K562 (cell line): ENCODE measurements at regions not wholly inside any gene's neighbourhood (a gene's known extent, or its start where the extent isn't known, plus 50 kb on each side); places are given as distances from the start of the nearest gene placed in this dataset.

ENCODE experiments used
- ATAC-seq: fragments of 200-7000 bp; cut with Tn5 transposase; 3 replicates; pipeline ENCODE4 v1.9.1; 2020; ENCODE audit warnings: moderate library complexity
- BruUV-seq: library from RNA; stranded (reverse); fragments of 400-500 nt; replicated peaks from 2 replicates; lab custom pipeline; 2021; lab: Mats Ljungman, UMichigan
- CTCF ChIA-PET: fragments of 300-600 bp; formaldehyde crosslinking; extraction: SDS; loops from one replicate; lab custom pipeline; 2021; ENCODE audit warnings: low intra/inter-chr PET ratio; lab: Yijun Ruan, JAX
- POLR2A ChIA-PET: fragments of 300-600, 350-650 bp; sonication (Branson Sonifier 250); formaldehyde crosslinking; extraction: SDS; loops from one replicate; lab custom pipeline; 2021; ENCODE audit warnings: antibody characterized with exemption, inconsistent platforms; lab: Yijun Ruan, JAX
- DNase-seq, 4 experiments: peaks; one replicate each; pipeline versions ENCODE4 v3.0.0 to v3.0.0-alpha.2; 2011 to 2018; ENCODE audit warnings: low spot score in 3 of 4, mixed read lengths in 3 of 4; ENCODE audit errors: extremely low read depth in 1 of 4
- FAIRE-seq: peaks from 2 replicates; lab custom pipeline; 2011; peaks lifted over from hg19 to GRCh38; lab: Jason Lieb, UNC
- H2AFZ ChIP-seq: 2 replicates; pipeline ENCODE4 v1.6.0; 2011; ENCODE audit warnings: low read depth, low read length, control low read depth, inconsistent platforms
- H3K27ac ChIP-seq: fragments of 200-600 bp; 3 replicates; pipeline ENCODE4 v1.8.0; 2011; ENCODE audit warnings: low read depth, mild to moderate bottlenecking, control low read depth, inconsistent platforms, low read length, moderate library complexity, mixed read lengths; ENCODE audit errors: extremely low read depth
- H3K27me3 ChIP-seq, 2 experiments: fragments of 300-600 bp in 1 of 2; 2 replicates in 1 of 2; 3 replicates in 1 of 2; pipeline versions ENCODE4 v1.6.0 to v1.8.0; 2011; ENCODE audit warnings: inconsistent platforms in 2 of 2, low read length in 2 of 2, mild to moderate bottlenecking in 1 of 2, mixed read lengths in 1 of 2, moderate library complexity in 1 of 2; ENCODE audit not compliant: control insufficient read depth in 2 of 2, insufficient read depth in 2 of 2
- H3K36me3 ChIP-seq: fragments of 300-600 bp; 3 replicates; pipeline ENCODE4 v1.8.0; 2011; ENCODE audit warnings: mild to moderate bottlenecking, low read length, inconsistent platforms; ENCODE audit not compliant: control insufficient read depth, insufficient read depth
- H3K4me1 ChIP-seq, 2 experiments: fragments of 200-600 bp in 1 of 2; replicated peaks in 1 of 2; 2 replicates in 1 of 2; 3 replicates in 1 of 2; pipeline versions ENCODE4 v1.5.1 to v1.8.0; 2011; ENCODE audit warnings: inconsistent platforms in 2 of 2, low read length in 2 of 2, mild to moderate bottlenecking in 1 of 2, mixed read lengths in 1 of 2, moderate library complexity in 1 of 2; ENCODE audit not compliant: control insufficient read depth in 2 of 2, insufficient read depth in 2 of 2
- H3K4me2 ChIP-seq: 2 replicates; pipeline ENCODE4 v1.6.1; 2011; ENCODE audit warnings: low read length, control low read depth, inconsistent platforms, mixed read lengths; ENCODE audit not compliant: insufficient read depth
- H3K4me3 ChIP-seq: fragments of 200-600 bp; sonication (generic), shearing (Covaris generic); 2 replicates; pipeline ENCODE4 v1.5.1; 2016; ENCODE audit warnings: control low read depth, inconsistent platforms
- H3K79me2 ChIP-seq: fragments of 200-600 bp; 3 replicates; pipeline ENCODE4 v1.8.0; 2011; ENCODE audit warnings: low read length, inconsistent platforms; ENCODE audit not compliant: control insufficient read depth, insufficient read depth
- H3K9ac ChIP-seq, 2 experiments: 2 replicates each; pipeline versions ENCODE4 v1.6.0 to v1.6.1; 2011; ENCODE audit warnings: low read depth in 2 of 2, low read length in 2 of 2, control low read depth in 1 of 2, inconsistent platforms in 1 of 2, mild to moderate bottlenecking in 1 of 2, mixed read lengths in 1 of 2; ENCODE audit not compliant: insufficient read depth in 1 of 2
- H3K9me1 ChIP-seq: one replicate; pipeline ENCODE4 v1.6.0; 2011; ENCODE audit warnings: inconsistent platforms, mild to moderate bottlenecking, low read length, moderate library complexity; ENCODE audit not compliant: control insufficient read depth, insufficient read depth
- H3K9me3 ChIP-seq: replicated peaks from 2 replicates; pipeline ENCODE4 v1.5.1; 2011; ENCODE audit warnings: low read depth, low read length, inconsistent platforms; ENCODE audit not compliant: control insufficient read depth, insufficient read depth
- H4K20me1 ChIP-seq: replicated peaks from 2 replicates; pipeline ENCODE4 v1.6.1; 2011; ENCODE audit warnings: low read length, inconsistent platforms, mixed read lengths; ENCODE audit not compliant: control insufficient read depth, insufficient read depth
- CREM ChIP-seq: IDR thresholded peaks from 2 replicates; pipeline ENCODE4 v1.6.1; 2014; ENCODE audit warnings: antibody characterized with exemption, low read depth
- E2F8 ChIP-seq: fragments of 450-650 bp; IDR thresholded peaks from 2 replicates; pipeline ENCODE4 v1.7.1; 2018; ENCODE audit warnings: mild to moderate bottlenecking, low read depth; ENCODE audit not compliant: partially characterized antibody
- FOXA3 ChIP-seq, 2 experiments: fragments of 450-650 bp in 1 of 2; sonication (generic) in 1 of 2; formaldehyde crosslinking; IDR thresholded peaks in 1 of 2; conservative IDR thresholded peaks in 1 of 2; 2 replicates each; pipeline versions ENCODE4 v1.4.0 to v1.8.0; 2020 to 2022; ENCODE audit warnings: mild to moderate bottlenecking in 2 of 2, missing genetic modification reagents in 1 of 2
- GABPA ChIP-seq: fragments of 200-800 bp; sonication (Bioruptor generic); conservative IDR thresholded peaks from 2 replicates; pipeline ENCODE4 v1.6.1; 2016; ENCODE audit warnings: low read depth, missing genetic modification characterization, missing compliant biosample characterization
- GTF2F1 ChIP-seq: IDR thresholded peaks from 2 replicates; pipeline ENCODE4 v1.6.1; 2011; ENCODE audit warnings: low read depth, low read length, improper control_type of control experiment
- HCFC1 ChIP-seq: IDR thresholded peaks from 2 replicates; pipeline ENCODE4 v1.6.1; 2012; ENCODE audit warnings: low read depth, low read length, improper control_type of control experiment
- HDAC2 ChIP-seq: fragments of 450-650 bp; IDR thresholded peaks from 2 replicates; pipeline ENCODE4 v1.6.1; 2016; ENCODE audit warnings: mild to moderate bottlenecking
- MTF1 ChIP-seq: fragments of 250-450 bp; sonication (Bioruptor Pico); IDR thresholded peaks from 2 replicates; pipeline ENCODE4 v1.9.0; 2021; ENCODE audit warnings: moderate library complexity, mild to moderate bottlenecking, inconsistent platforms, borderline replicate concordance
- PPARD ChIP-seq: fragments of 250-450 bp; sonication (Bioruptor Pico); IDR thresholded peaks from 2 replicates; pipeline ENCODE4 v1.8.0; 2022; ENCODE audit warnings: inconsistent platforms, mild to moderate bottlenecking, moderate library complexity
- SMARCA4 ChIP-seq: fragments of 450-650 bp; IDR thresholded peaks from 2 replicates; pipeline ENCODE4 v1.6.1; 2016
- TAF1 ChIP-seq: IDR thresholded peaks from 2 replicates; pipeline ENCODE4 v1.6.1; 2011; ENCODE audit warnings: mild to moderate bottlenecking, low read length, moderate library complexity; ENCODE audit not compliant: insufficient read depth, control insufficient read depth, severe bottlenecking; ENCODE audit errors: extremely low read depth
- ZBTB26 ChIP-seq: fragments of 450-650 bp; formaldehyde crosslinking; IDR thresholded peaks from 2 replicates; pipeline ENCODE4 v1.4.0; 2022; ENCODE audit warnings: missing genetic modification characterization
- ZFP30 ChIP-seq: fragments of 250-450 bp; sonication (Bioruptor Pico); IDR thresholded peaks from 2 replicates; pipeline ENCODE4 v1.8.0; 2022; ENCODE audit warnings: moderate library complexity, mild to moderate bottlenecking, inconsistent platforms, borderline replicate concordance
- ZHX1 ChIP-seq: fragments of 150-350 bp; conservative IDR thresholded peaks from 2 replicates; pipeline ENCODE4 v1.6.1; 2014; ENCODE audit warnings: low read length
- ZNF224 ChIP-seq: sonication (generic); formaldehyde crosslinking; IDR thresholded peaks from 2 replicates; pipeline ENCODE4 v1.8.0; 2022; ENCODE audit warnings: mild to moderate bottlenecking, missing genetic modification reagents
- ZNF644 ChIP-seq: fragments of 200-800 bp; sonication (Bioruptor generic); IDR thresholded peaks from 2 replicates; pipeline ENCODE4 v1.6.1; 2016; ENCODE audit warnings: low read depth, missing genetic modification characterization, missing compliant biosample characterization
- WGBS: fragments of 100-300 bp; shearing (Covaris generic); methylation state at CpG from one replicate; pipeline ENCODE4 v1.1.6; 2016; ENCODE audit warnings: low coverage, mixed read lengths; ENCODE audit not compliant: insufficient coverage; ENCODE audit errors: missing lambda C conversion rate; 5-methylcytosine and 5-hydroxymethylcytosine counted together
- in situ Hi-C: fragments of 300-500 bp; cut with MboI; formaldehyde crosslinking; loops from 4 replicates; pipeline ENCODE4 v1.15.0; 2018; ENCODE audit warnings: inconsistent platforms, mixed read lengths
- intact Hi-C: fragments of 100-400 bp; cut with micrococcal nuclease; formaldehyde crosslinking; loops from 2 replicates; pipeline ENCODE4 v1.14.2; 2022

- POLR2A ChIA-PET = no interaction called here
- intact Hi-C loops = no loop called here
- H3K9me1 ChIP-seq = no peaks in the 10 kb centered on the region
- FAIRE-seq = no peak
- H3K9ac ChIP-seq = no peak overlapping the region
- H3K9me3 ChIP-seq = no peaks in the 10 kb centered on the region
- no peaks in the 10 kb centered on the region for H3K79me2 ChIP-seq
- H3K4me1 ChIP-seq = no peaks in the 10 kb centered on the region
- DNase-seq = no peak
- H3K4me3 ChIP-seq = no peak overlapping the region
- no peaks in the 10 kb centered on the region for H3K36me3 ChIP-seq
- no peak overlapping the region for H2AFZ ChIP-seq
- CTCF ChIA-PET = no interaction called here
- no TSS peak for BruUV-seq
- no peaks in the 10 kb centered on the region for H3K27me3 ChIP-seq
- peaks cover 20% of the 10 kb centered on the region; the same call in 1 of the 2 replicates for H4K20me1 ChIP-seq
- no peak overlapping the region for H3K27ac ChIP-seq
- 3% methylated on average over 14 of the region's 14 CpGs for WGBS
- no peak overlapping the region for H3K4me2 ChIP-seq
- no peak for ATAC-seq
- in situ Hi-C loops = no loop called here
- TF ChIP-seq TAF1 = no peak
- TF ChIP-seq GABPA (tag) = no peak
- TF ChIP-seq SMARCA4 = no peak
- no peak for TF ChIP-seq ZBTB26 (CRISPR knock-in tag)
- TF ChIP-seq CREM = no peak
- no peak for TF ChIP-seq ZHX1
- no peak for TF ChIP-seq PPARD (CRISPR knock-in tag)
- TF ChIP-seq HDAC2 = no peak
- no peak for TF ChIP-seq FOXA3 (CRISPR knock-in tag; conservative IDR thresholded peaks at IDR 0.05 in 1 of 2, IDR thresholded peaks at IDR 0.05 in 1 of 2)
- TF ChIP-seq ZFP30 = no peak
- no peak for TF ChIP-seq HCFC1
- TF ChIP-seq ZNF224 = no peak
- no peak for TF ChIP-seq GTF2F1
- no peak for TF ChIP-seq MTF1 (CRISPR knock-in tag)
- no peak for TF ChIP-seq E2F8
- no peak for TF ChIP-seq ZNF644 (tag)
These were observed 518.5 kb downstream of the PTPRU start for GRCh38 chr1:29754573-29755375.
